Daoy (cell line): ENCODE measurements at regions not wholly inside any gene's neighbourhood (a gene's known extent, or its start where the extent isn't known, plus 50 kb on each side); places are given as distances from the start of the nearest gene placed in this dataset.

Experiments
- DNase-seq: peaks from one replicate; pipeline ENCODE4 v3.0.0-alpha.2; 2015; ENCODE audit warnings: low read depth

DNA sequence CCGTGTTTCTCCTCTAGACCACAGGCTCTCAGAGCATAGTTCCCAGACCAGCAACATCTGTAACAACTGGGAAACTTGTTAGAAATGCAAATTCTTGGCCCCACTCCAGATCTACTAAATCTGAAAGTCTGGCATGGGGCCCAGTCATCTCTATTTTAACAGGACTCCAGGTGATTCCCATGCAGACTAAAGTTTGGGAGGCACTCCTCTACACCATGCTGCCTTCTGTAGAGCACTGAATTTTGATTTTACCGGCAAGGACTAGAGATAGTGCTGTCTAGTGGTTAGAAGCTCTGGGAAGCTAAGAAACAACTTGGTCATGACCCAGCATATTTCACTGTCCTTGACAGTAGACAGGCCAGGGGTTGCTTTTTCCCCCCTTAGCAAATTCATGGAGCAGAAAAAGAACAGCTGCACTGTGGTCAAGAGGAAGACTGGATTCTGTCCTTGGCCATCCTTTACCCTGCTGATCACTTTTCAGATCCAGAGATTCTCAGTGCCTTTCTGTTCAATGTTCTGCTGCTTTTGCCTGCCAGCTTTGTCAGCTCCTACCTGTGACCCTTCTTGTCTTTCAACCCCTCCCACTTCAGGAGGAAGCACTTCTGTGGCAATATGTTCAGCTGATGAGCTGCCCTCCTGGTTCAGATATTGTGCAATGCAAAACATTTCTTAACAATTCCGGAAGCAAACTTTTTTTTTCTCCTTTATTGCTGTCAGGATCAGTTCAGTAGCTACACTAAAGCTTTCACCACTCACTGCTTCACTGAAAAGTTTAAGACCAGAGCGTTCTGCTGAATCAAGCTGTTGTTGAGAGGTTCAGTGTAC is 133.8 kb upstream of the NUDT4 start:
- DNase-seq, result peak; percentile 8

DNA sequence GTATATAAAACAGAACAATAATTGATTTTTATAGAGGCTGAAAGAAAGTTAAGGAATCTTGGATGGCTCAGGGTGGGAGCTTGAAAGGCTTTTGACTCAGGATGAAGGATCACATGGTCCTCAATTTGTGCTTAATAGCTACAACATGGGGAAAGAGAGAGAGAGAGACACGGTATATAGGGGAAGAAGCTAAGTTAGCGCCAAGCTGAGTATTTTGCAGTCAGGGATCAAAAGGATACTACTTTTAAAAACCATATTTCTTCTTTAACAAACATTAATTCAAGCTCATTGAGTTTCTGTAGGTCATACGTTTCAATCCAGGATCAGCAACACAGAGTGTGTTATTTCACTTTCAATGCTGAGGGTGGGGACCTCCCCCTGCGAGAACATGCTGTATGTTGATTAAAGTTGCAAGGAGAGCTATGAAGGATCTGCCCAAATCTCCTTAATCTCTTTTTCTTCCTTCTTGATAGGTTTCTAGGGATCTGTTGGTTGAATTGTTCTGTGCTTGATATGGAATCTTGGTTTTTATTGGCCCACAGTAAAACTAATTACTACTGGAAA is 133.1 kb upstream of the NUDT4 start:
- no peak for DNase-seq

- DNase-seq, result no peak
These were observed 132.2 kb upstream of the NUDT4 start for GRCh38 chr12:93245543-93245942.

GRCh38 chr12:93247313-93247991 is 130.3 kb upstream of the NUDT4 start:
- DNase-seq, result no peak

- no peak for DNase-seq
These were observed 125.5 kb upstream of the NUDT4 start for GRCh38 chr12:93252221-93252620.

GRCh38 chr12:93254911-93255310 is 122.8 kb upstream of the NUDT4 start:
- DNase-seq, result no peak

GRCh38 chr12:93256256-93256969 is 121.3 kb upstream of the NUDT4 start:
- no peak for DNase-seq

DNA sequence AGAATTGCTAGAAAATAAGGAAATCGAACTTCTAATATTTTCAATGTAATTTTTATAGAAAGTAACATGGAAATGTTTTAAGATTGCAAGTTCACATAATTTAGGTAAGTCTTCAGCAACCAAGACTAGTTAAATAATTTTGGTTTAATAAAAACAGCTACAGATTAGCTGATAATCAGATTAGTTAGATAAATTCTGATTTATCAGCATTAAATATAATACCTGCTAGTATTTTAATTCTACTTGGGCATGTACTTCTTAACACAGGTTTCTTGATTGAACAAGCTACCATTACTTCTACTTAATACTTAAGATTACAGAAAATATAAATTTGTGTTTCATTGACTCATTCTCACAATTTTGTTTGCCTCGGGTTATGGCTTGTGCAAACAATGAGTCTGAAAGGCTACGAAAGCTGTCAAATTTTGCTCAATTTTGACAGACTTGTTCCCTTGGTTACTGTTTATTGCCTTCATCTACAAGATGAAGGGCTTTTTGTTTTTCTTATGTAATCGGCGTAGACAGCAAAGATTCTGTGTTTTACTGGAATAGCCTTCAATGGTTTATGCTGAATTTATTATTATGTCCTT is 116.1 kb upstream of the NUDT4 start:
- DNase-seq, result no peak

DNA sequence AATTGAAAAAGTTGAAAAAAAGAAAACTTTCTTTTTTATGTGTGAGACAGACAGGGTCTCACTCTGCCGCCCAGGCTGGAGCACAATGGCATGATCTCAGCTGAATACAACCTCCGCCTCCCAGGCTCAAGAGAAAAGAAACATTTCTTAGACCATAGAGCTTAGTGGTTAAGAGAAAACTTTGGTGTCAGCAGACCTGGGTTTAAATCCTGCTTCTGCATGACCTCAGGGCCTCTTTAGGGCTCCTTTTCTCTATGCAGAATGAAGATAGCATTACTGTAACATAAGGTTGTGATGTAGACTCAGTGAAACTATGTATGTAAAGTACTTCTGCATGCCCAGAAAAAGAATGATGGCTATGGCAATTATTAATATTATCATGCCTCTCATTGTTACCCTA is 104.7 kb upstream of the NUDT4 start:
- DNase-seq, result no peak

- peak; percentile 6 for DNase-seq
These were observed 103.7 kb upstream of the NUDT4 start for GRCh38 chr12:93273834-93274564.

- DNase-seq, result no peak
These were observed 102.8 kb upstream of the NUDT4 start for GRCh38 chr12:93274937-93275336.

GRCh38 chr12:93275589-93275988 is 102.1 kb upstream of the NUDT4 start:
- no peak for DNase-seq

DNA sequence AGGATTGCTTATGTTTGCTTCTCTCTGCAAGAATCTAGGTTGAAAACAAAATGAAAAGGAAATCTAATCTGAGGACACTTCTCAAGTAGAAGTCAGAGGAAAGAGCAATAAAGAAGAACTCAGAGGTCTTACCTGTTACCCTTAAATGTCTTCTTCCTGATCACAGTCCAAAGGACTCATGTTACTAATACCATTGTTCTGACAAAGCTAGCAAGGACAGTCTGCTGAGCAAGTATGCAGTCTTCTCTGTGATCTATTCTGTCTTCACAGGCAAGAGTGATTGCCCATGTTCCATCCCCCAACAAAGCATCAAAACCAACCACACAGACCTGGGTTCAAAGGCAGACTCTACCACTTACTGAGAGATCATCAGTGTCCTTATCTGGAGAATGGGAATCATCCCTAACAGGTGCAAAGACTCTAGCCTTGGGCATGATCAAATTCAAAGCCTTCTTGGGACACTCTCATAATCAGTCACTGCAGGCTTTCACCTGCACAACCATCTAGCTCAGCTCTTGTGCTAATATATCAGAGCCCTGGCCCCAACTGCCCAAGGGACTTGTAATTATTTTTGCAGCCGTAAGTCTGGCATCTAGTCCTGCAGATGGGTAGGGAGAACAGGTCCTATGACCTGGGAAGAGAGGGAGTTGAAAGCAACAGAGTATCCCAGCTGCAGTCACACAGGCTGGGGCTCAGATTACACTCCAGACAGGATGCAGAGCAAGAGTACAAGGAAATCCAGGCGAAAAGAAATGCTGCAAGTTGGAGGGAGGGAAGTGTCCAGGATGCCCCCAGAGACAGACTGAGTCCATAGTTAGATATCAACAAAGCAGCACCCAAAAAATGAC is 97.9 kb upstream of the NUDT4 start:
- DNase-seq, result no peak

DNA sequence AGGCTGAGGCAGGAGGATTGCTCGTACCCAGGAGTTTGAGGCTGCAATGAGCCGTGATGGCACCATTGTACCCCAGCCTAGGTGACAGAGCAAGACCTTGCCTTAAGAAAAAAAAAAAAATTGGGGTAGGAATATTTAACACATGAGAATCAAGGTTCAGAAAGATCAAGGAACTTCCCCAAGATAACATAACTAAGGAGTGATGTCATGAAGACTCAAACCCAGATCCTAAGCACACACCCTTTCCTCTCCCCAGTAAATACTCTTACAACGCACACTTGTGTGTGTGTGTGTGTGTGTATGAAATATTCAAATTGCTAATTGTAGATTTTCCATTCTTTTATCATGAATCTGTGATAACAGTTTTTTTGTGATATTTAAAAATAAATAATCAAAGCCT is 90.6 kb upstream of the NUDT4 start:
- peak; percentile 7 for DNase-seq

GRCh38 chr12:93288626-93289025 is 89.1 kb upstream of the NUDT4 start:
- DNase-seq, result no peak

- no peak for DNase-seq
These were observed 87.3 kb upstream of the NUDT4 start for GRCh38 chr12:93290391-93290790.

GRCh38 chr12:93292213-93292612 is 85.5 kb upstream of the NUDT4 start:
- no peak for DNase-seq

- no peak for DNase-seq
These were observed 84.8 kb upstream of the NUDT4 start for GRCh38 chr12:93292731-93293566.

GRCh38 chr12:93297032-93297431 is 80.7 kb upstream of the NUDT4 start:
- no peak for DNase-seq
